BE2C (cell line): ENCODE measurements at regions not wholly inside any gene's neighbourhood (a gene's known extent, or its start where the extent isn't known, plus 50 kb on each side); places are given as distances from the start of the nearest gene placed in this dataset.

Experiments
- DNase-seq: peaks from one replicate; pipeline ENCODE4 v3.0.0-alpha.2; 2020
- H3K27me3 ChIP-seq: fragments of 250-450 bp; sonication (Bioruptor Pico); 2 replicates; pipeline ENCODE4 v1.5.1; 2020; ENCODE audit warnings: mild to moderate bottlenecking
- H3K36me3 ChIP-seq: fragments of 250-450 bp; sonication (Bioruptor Pico); 2 replicates; pipeline ENCODE4 v1.5.1; 2020; ENCODE audit warnings: mild to moderate bottlenecking
- H3K4me1 ChIP-seq: fragments of 250-450 bp; sonication (Bioruptor Pico); 2 replicates; pipeline ENCODE4 v1.5.1; 2020
- H3K4me3 ChIP-seq: 2 replicates; pipeline ENCODE4 v1.5.1; 2011; ENCODE audit warnings: low read depth, low read length
- H3K9me3 ChIP-seq: fragments of 250-450 bp; sonication (Bioruptor Pico); 2 replicates; pipeline ENCODE4 v1.5.1; 2020
- CTCF ChIP-seq: IDR thresholded peaks from 2 replicates; pipeline ENCODE4 v1.5.1; 2012; ENCODE audit warnings: mild to moderate bottlenecking, low read depth, low read length

DNA sequence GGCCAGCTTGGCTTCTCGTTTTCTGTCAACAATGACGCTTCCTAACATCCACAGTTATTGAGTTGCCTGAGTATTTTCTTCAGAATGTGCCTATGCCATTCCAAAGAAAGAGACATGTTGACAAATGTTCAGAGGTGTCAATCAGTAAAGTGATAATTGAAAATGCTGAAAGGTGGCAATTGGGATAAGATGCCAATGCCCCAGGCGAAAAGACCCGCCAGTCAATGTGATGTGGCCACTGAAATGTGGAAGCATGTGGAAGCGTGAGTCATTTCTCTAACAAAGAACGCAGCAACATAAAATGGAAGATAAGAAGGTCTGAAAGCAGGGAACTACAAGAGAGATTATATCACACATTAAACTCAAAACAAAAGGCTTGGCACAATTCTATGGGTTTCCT, 882.2 kb upstream of the SLC10A2 start:
- H3K9me3 ChIP-seq: no peaks in the 10 kb centered on the region
- no peak for TF ChIP-seq CTCF
- no peaks in the 10 kb centered on the region for H3K36me3 ChIP-seq
- H3K4me3 ChIP-seq: no peak overlapping the region
- peaks cover 4% of the 10 kb centered on the region; the same call in 1 of the 2 replicates for H3K4me1 ChIP-seq
- DNase-seq: no peak
- H3K27me3 ChIP-seq: no peaks in the 10 kb centered on the region

DNA sequence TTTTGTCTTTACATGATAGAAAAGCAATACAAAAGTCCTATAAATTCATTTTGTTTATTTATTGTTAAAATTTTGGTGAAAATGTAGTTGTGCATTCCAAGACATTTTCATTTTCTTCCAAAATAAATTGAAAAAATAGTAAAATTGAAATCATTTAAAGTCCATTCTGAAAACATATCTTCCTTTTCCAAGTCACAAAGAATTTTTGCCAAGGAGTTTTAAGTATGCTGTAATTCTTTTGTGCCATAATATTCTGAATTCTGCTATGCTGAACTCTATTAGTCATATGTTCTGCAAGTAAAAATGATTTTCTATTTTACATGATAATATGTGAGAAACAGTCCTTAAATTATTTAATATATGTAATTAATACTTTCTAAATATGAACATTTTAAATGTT, 879.6 kb upstream of the SLC10A2 start:
- Histone ChIP-seq H3K4me1 (peaks cover 4% of the 10 kb centered on the region; the same call in 1 of the 2 replicates), H3K36me3 (no peaks in the 10 kb centered on the region), H3K9me3 (no peaks in the 10 kb centered on the region; the same call in 1 of the 2 replicates), H3K27me3 (no peaks in the 10 kb centered on the region), H3K4me3 (no peak overlapping the region)
- TF ChIP-seq CTCF: no peak
- DNase-seq: no peak

- no peak for DNase-seq
- no peak for TF ChIP-seq CTCF
- Histone ChIP-seq H3K36me3 (no peaks in the 10 kb centered on the region), H3K4me3 (no peak overlapping the region), H3K4me1 (no peaks in the 10 kb centered on the region), H3K9me3 (no peaks in the 10 kb centered on the region; the same call in 1 of the 2 replicates), H3K27me3 (no peaks in the 10 kb centered on the region)
Observed at GRCh38 chr13:103941506-103942140, 875.4 kb upstream of the SLC10A2 start.

- TF ChIP-seq CTCF: no peak
Observed at GRCh38 chr13:103935117-103935516, 868.9 kb upstream of the SLC10A2 start.

GRCh38 chr13:103931885-103932284, 865.7 kb upstream of the SLC10A2 start:
- Histone ChIP-seq H3K4me1 (no peaks in the 10 kb centered on the region), H3K4me3 (no peak overlapping the region), H3K36me3 (no peaks in the 10 kb centered on the region), H3K9me3 (no peaks in the 10 kb centered on the region), H3K27me3 (no peaks in the 10 kb centered on the region)
- no peak for TF ChIP-seq CTCF
- DNase-seq: no peak

More at GRCh38 chr13:103935117-103935516, 868.9 kb upstream of the SLC10A2 start:
- H3K4me1 ChIP-seq: no peaks in the 10 kb centered on the region
- DNase-seq: no peak
- H3K9me3 ChIP-seq: no peaks in the 10 kb centered on the region
- H3K27me3 ChIP-seq: no peaks in the 10 kb centered on the region
- H3K36me3 ChIP-seq: no peaks in the 10 kb centered on the region
- H3K4me3 ChIP-seq: no peak overlapping the region

DNA sequence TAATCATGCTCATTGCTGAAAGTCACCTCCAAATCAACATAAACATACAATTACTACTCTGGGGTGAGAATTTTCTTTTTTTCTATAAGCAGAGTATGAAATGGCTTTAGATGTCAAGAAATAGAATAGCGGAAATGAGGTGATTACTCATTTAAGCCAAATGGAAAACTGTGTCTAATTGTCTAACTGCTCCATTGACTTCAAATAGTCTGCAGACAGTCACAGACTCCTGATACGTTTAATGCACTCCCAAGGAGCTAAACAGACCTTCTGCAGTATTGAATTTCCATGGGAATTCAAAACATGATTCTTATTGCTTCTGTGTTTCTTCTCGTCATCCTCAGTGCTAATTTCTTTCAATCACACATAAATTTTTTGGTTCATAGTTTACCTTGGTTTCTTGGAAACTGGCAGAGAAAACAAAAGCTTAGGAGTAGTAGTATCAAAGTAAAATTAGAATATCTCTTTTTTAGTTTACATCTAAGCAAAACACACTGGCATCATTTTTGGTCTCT, 865.2 kb upstream of the SLC10A2 start:
- TF ChIP-seq CTCF: no peak

More for the DNA sequence above, 865.2 kb upstream of the SLC10A2 start:
- H3K36me3 ChIP-seq: no peaks in the 10 kb centered on the region
- H3K27me3 ChIP-seq: no peaks in the 10 kb centered on the region
- H3K4me1 ChIP-seq: no peaks in the 10 kb centered on the region
- no peak for DNase-seq
- no peaks in the 10 kb centered on the region for H3K9me3 ChIP-seq
- no peak overlapping the region for H3K4me3 ChIP-seq
